ENCODE measurements at regions not wholly inside any gene's neighbourhood (a gene's known extent, or its start where the extent isn't known, plus 50 kb on each side); places are given as distances from the start of the nearest gene placed in this dataset.

GRCh38 chr2:48169141-48169592, 145.3 kb upstream of the FOXN2 start:
- no peak overlapping the region for H3K4me3 ChIP-seq
- no peak for DNase-seq (ENCODE audit: low spot score)
- H3K27ac ChIP-seq, result no peak overlapping the region
- no peak for TF ChIP-seq CTCF (IDR thresholded peaks at IDR 0.05)

- Histone ChIP-seq H3K27ac (no peak overlapping the region), H3K4me3 (no peak overlapping the region)
- TF ChIP-seq CTCF (IDR thresholded peaks at IDR 0.05), result no peak
- DNase-seq (ENCODE audit: low spot score), result no peak
Observed at GRCh38 chr2:48170281-48170680, 144.2 kb upstream of the FOXN2 start.

GRCh38 chr2:48173141-48173540, 141.3 kb upstream of the FOXN2 start:
- DNase-seq (ENCODE audit: low spot score), result no peak
- TF ChIP-seq CTCF (IDR thresholded peaks at IDR 0.05), result no peak
- Histone ChIP-seq H3K27ac (no peak overlapping the region), H3K4me3 (no peak overlapping the region)

- no peak for TF ChIP-seq CTCF (IDR thresholded peaks at IDR 0.05)
- DNase-seq (ENCODE audit: low spot score), result no peak
- Histone ChIP-seq H3K27ac (no peak overlapping the region), H3K4me3 (no peak overlapping the region)
Observed at GRCh38 chr2:48174503-48174902, 140.0 kb upstream of the FOXN2 start.

GRCh38 chr2:48175254-48175653, 139.2 kb upstream of the FOXN2 start:
- no peak overlapping the region for H3K4me3 ChIP-seq
- no peak for TF ChIP-seq CTCF (IDR thresholded peaks at IDR 0.05)
- no peak for DNase-seq (ENCODE audit: low spot score)
- H3K27ac ChIP-seq, result no peak overlapping the region

GRCh38 chr2:48175656-48176055, 138.8 kb upstream of the FOXN2 start:
- DNase-seq (ENCODE audit: low spot score), result no peak
- no peak overlapping the region for H3K27ac ChIP-seq
- no peak overlapping the region for H3K4me3 ChIP-seq
- no peak for TF ChIP-seq CTCF (IDR thresholded peaks at IDR 0.05)

GRCh38 chr2:48176876-48177275, 137.6 kb upstream of the FOXN2 start:
- no peak overlapping the region for H3K4me3 ChIP-seq
- no peak for TF ChIP-seq CTCF (IDR thresholded peaks at IDR 0.05)
- no peak overlapping the region for H3K27ac ChIP-seq
- no peak for DNase-seq (ENCODE audit: low spot score)

All from coronary artery (tissue), 2 donors.